Thoracic aorta (tissue), 2 donors: ENCODE measurements at regions not wholly inside any gene's neighbourhood (a gene's known extent, or its start where the extent isn't known, plus 50 kb on each side); places are given as distances from the start of the nearest gene placed in this dataset.

ENCODE experiments used
- ATAC-seq: fragments of 150-250 bp; one replicate; pipeline ENCODE4 v1.8.0; 2017; ENCODE audit warnings: low read depth; ENCODE audit not compliant: insufficient number of reproducible peaks, low FRiP score
- DNase-seq: peaks from one replicate; pipeline ENCODE4 v3.0.0-alpha.2; 2020; ENCODE audit warnings: low spot score
- H3K27ac ChIP-seq, 2 donors: fragments of 200-600 bp; sonication (generic); 1 replicate in 1 of 2; 2 replicates in 1 of 2; pipeline ENCODE4 v1.5.1; 2016; ENCODE audit warnings: mild to moderate bottlenecking in 2 of 2, moderate library complexity in 2 of 2
- H3K27me3 ChIP-seq: fragments of 200-600 bp; sonication (generic); replicated peaks from 2 replicates; pipeline ENCODE4 v1.6.0; 2016; ENCODE audit warnings: mild to moderate bottlenecking; ENCODE audit not compliant: insufficient read depth
- H3K36me3 ChIP-seq: fragments of 200-600 bp; sonication (generic); one replicate; pipeline ENCODE4 v1.5.1; 2016
- H3K4me1 ChIP-seq, 2 donors: fragments of 200-600 bp; sonication (generic); 1 replicate in 1 of 2; 2 replicates in 1 of 2; pipeline versions ENCODE4 v1.5.1 to v1.6.0; 2016; ENCODE audit warnings: low read depth in 2 of 2, mild to moderate bottlenecking in 1 of 2; ENCODE audit not compliant: control insufficient read depth in 1 of 2
- H3K4me3 ChIP-seq: fragments of 200-600 bp; sonication (generic); 2 replicates; pipeline ENCODE4 v1.5.1; 2016; ENCODE audit warnings: mild to moderate bottlenecking
- H3K9me3 ChIP-seq: fragments of 200-600 bp; sonication (generic); 2 replicates; pipeline ENCODE4 v1.5.1; 2016
- TF ChIP-seq, protein P1 (sequence below): fragments of 200-600 bp; sonication (generic); IDR thresholded peaks from one replicate; pipeline ENCODE4 v1.5.1; 2019; ENCODE audit warnings: antibody characterized with exemption

GRCh38 chr20:12891643-12892042, 117.1 kb upstream of the SPTLC3 start:
- H3K27me3 ChIP-seq = no peaks in the 10 kb centered on the region
- TF ChIP-seq, protein P1, sequence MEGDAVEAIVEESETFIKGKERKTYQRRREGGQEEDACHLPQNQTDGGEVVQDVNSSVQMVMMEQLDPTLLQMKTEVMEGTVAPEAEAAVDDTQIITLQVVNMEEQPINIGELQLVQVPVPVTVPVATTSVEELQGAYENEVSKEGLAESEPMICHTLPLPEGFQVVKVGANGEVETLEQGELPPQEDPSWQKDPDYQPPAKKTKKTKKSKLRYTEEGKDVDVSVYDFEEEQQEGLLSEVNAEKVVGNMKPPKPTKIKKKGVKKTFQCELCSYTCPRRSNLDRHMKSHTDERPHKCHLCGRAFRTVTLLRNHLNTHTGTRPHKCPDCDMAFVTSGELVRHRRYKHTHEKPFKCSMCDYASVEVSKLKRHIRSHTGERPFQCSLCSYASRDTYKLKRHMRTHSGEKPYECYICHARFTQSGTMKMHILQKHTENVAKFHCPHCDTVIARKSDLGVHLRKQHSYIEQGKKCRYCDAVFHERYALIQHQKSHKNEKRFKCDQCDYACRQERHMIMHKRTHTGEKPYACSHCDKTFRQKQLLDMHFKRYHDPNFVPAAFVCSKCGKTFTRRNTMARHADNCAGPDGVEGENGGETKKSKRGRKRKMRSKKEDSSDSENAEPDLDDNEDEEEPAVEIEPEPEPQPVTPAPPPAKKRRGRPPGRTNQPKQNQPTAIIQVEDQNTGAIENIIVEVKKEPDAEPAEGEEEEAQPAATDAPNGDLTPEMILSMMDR = no peak
- no peaks in the 10 kb centered on the region for H3K36me3 ChIP-seq
- H3K4me3 ChIP-seq = no peak overlapping the region
- no peaks in the 10 kb centered on the region for H3K9me3 ChIP-seq
- ATAC-seq = no peak
- no peak for DNase-seq
- peaks cover 7 to 20% of the 10 kb centered on the region in 2 donors for H3K4me1 ChIP-seq
- no peak overlapping the region for H3K27ac ChIP-seq

DNA sequence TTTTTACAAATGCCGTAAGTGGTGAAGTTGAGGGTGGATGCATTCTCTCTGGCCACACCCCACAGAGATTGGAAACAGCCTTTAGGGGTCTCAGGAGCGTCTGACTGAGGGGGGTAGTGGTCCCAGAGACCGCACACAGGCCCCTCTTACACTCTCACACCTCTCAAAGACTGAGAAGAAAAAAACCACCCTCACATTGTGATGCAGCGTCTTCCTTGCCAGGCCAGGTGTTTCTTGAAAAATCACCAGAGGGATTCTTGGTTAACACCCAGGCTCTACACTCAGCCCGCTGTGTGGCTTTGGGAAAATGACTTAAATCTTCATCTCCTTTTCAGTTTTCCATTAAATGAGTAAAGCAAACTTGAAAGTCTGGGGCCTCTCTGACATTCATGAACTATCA, 115.8 kb upstream of the SPTLC3 start:
- Histone ChIP-seq H3K4me1 (peaks cover 7 to 20% of the 10 kb centered on the region in 2 donors), H3K36me3 (no peaks in the 10 kb centered on the region), H3K4me3 (no peak overlapping the region), H3K27ac (peak overlapping the region in 1 of 2 donors; percentile 14), H3K9me3 (no peaks in the 10 kb centered on the region), H3K27me3 (no peaks in the 10 kb centered on the region)
- TF ChIP-seq, protein P1 = no peak
- DNase-seq = no peak
- no peak for ATAC-seq

- Histone ChIP-seq H3K27me3 (no peaks in the 10 kb centered on the region), H3K4me1 (peaks cover 7 to 20% of the 10 kb centered on the region in 2 donors), H3K4me3 (no peak overlapping the region), H3K36me3 (no peaks in the 10 kb centered on the region), H3K27ac (peak overlapping the region in 1 of 2 donors; percentile 14), H3K9me3 (no peaks in the 10 kb centered on the region)
- no peak for DNase-seq
- no peak for ATAC-seq
- TF ChIP-seq, protein P1 = no peak
Measured at GRCh38 chr20:12893653-12894052, 115.1 kb upstream of the SPTLC3 start.

GRCh38 chr20:12894089-12894488, 114.7 kb upstream of the SPTLC3 start:
- Histone ChIP-seq H3K9me3 (no peaks in the 10 kb centered on the region), H3K27ac (peak overlapping the region in 1 of 2 donors; percentile 14), H3K36me3 (no peaks in the 10 kb centered on the region), H3K4me1 (peaks cover 7 to 20% of the 10 kb centered on the region in 2 donors), H3K4me3 (no peak overlapping the region), H3K27me3 (no peaks in the 10 kb centered on the region)
- DNase-seq (no peak), ATAC-seq (no peak)
- TF ChIP-seq, protein P1 = no peak

DNA sequence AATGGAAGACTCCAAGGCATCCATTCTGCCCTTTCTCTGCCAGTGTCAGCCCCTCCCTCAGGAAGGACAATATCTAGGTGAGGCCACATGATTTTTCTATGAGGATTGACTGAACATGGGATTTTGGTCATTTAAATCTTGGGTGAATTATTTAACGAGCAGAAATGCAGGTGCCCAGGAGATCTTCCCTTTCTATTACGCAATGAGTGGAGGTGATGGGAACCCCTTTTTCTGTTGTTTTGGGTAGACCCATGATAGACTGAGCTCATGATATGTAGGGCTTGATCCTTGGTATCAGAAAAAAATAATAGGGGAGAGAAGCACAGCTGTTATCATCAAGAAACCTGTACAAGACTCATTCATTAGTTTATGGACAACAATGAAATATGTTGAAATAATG, 112.6 kb upstream of the SPTLC3 start:
- Histone ChIP-seq H3K27ac (no peak overlapping the region), H3K4me1 (peaks cover 7 to 20% of the 10 kb centered on the region in 2 donors), H3K27me3 (no peaks in the 10 kb centered on the region), H3K4me3 (no peak overlapping the region), H3K9me3 (no peaks in the 10 kb centered on the region), H3K36me3 (no peaks in the 10 kb centered on the region)
- TF ChIP-seq, protein P1 = no peak
- ATAC-seq = no peak
- no peak for DNase-seq
